ENCODE measurements at regions not wholly inside any gene's neighbourhood (a gene's known extent, or its start where the extent isn't known, plus 50 kb on each side); places are given as distances from the start of the nearest gene placed in this dataset.

DNA sequence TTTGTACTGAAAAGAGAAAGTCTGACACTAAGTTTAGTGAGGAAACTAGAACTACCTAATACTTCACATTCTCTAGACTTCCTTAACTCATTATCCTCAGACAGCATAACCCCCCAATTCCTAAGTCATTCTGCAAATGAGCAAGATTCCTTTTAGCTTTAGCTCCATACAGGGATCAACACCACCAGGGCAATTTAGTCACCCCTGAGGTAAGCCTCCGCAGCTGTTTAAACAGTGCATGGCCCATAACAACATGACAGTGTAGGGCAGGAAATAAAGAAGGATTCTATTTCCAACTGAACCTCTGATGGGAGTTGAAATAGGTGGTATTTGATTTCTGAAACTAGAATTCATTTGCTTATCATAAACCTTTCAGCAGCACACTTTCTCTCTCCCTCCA is 112.8 kb upstream of the DKK2 start:
- TF ChIP-seq POLR2AphosphoS5 (IDR thresholded peaks at IDR 0.05; ENCODE audit: insufficient read depth in 1 of 2, low read depth in 1 of 2): no peak
- TF ChIP-seq, protein P1, sequence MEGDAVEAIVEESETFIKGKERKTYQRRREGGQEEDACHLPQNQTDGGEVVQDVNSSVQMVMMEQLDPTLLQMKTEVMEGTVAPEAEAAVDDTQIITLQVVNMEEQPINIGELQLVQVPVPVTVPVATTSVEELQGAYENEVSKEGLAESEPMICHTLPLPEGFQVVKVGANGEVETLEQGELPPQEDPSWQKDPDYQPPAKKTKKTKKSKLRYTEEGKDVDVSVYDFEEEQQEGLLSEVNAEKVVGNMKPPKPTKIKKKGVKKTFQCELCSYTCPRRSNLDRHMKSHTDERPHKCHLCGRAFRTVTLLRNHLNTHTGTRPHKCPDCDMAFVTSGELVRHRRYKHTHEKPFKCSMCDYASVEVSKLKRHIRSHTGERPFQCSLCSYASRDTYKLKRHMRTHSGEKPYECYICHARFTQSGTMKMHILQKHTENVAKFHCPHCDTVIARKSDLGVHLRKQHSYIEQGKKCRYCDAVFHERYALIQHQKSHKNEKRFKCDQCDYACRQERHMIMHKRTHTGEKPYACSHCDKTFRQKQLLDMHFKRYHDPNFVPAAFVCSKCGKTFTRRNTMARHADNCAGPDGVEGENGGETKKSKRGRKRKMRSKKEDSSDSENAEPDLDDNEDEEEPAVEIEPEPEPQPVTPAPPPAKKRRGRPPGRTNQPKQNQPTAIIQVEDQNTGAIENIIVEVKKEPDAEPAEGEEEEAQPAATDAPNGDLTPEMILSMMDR (IDR thresholded peaks at IDR 0.05): no peak
